HCT116 (cell line): ENCODE measurements at regions not wholly inside any gene's neighbourhood (a gene's known extent, or its start where the extent isn't known, plus 50 kb on each side); places are given as distances from the start of the nearest gene placed in this dataset.

ENCODE experiments used
- ATAC-seq: fragments of 200-7000 bp; cut with Tn5 transposase; 2 replicates; pipeline ENCODE4 v1.9.1; 2020; ENCODE audit warnings: mild to moderate bottlenecking, moderate library complexity
- BruUV-seq: library from RNA; stranded (reverse); fragments of 400-500 nt; replicated peaks from 2 replicates; lab custom pipeline; 2021; lab: Mats Ljungman, UMichigan
- CTCF ChIA-PET: fragments of 300-600 bp; sonication (Branson Sonifier 250); formaldehyde crosslinking; loops from one replicate; lab custom pipeline; 2021; ENCODE audit warnings: antibody characterized with exemption; lab: Charles Lee
- POLR2A ChIA-PET: fragments of 300-600, 350-600 bp; sonication (Branson Sonifier 250); formaldehyde crosslinking; loops from one replicate; lab custom pipeline; 2021; ENCODE audit warnings: antibody characterized with exemption; lab: Charles Lee
- RAD21 ChIA-PET, 2 experiments: fragments of 300-600 bp; sonication (Branson Sonifier 250); formaldehyde crosslinking; loops; one replicate each; lab custom pipeline; 2023; ENCODE audit warnings: low total read pairs in 2 of 2; ENCODE audit not compliant: uncharacterized antibody in 2 of 2, unreplicated experiment in 2 of 2, low non-redundant PET in 1 of 2; lab: Charles Lee
- DNase-seq: peaks from one replicate; pipeline ENCODE4 v3.0.0-alpha.2; 2010; ENCODE audit warnings: low read depth, low spot score
- H2AFZ ChIP-seq: fragments of 200-600 bp; shearing (Covaris generic), sonication (generic); 2 replicates; pipeline ENCODE4 v1.6.1; 2017; ENCODE audit warnings: low read depth, mixed run types, mixed read lengths, antibody characterized with exemption, low read length; ENCODE audit not compliant: poor library complexity, severe bottlenecking
- H3K27ac ChIP-seq: 2 replicates; pipeline ENCODE4 v1.5.1; 2012; ENCODE audit warnings: low read depth, low read length
- H3K27me3 ChIP-seq: fragments of 200-600 bp; sonication (generic); 2 replicates; pipeline ENCODE4 v1.6.1; 2016; ENCODE audit warnings: mixed run types, low read length, mixed read lengths; ENCODE audit not compliant: insufficient read depth
- H3K36me3 ChIP-seq, 2 experiments: fragments of 200-500 bp in 1 of 2; fragments of 200-600 bp in 1 of 2; sonication (Bioruptor generic) in 1 of 2; sonication (generic) in 1 of 2; 2 replicates each; pipeline versions ENCODE4 v1.5.1 to v1.6.1; 2014 to 2016; ENCODE audit warnings: low read length in 2 of 2, inconsistent platforms in 1 of 2, mixed read lengths in 1 of 2, mixed run types in 1 of 2; ENCODE audit not compliant: insufficient read depth in 2 of 2, control insufficient read depth in 1 of 2
- H3K4me1 ChIP-seq, 2 experiments: fragments of 200-600 bp in 1 of 2; sonication (generic) in 1 of 2; 2 replicates each; pipeline versions ENCODE4 v1.5.1 to v1.6.1; 2012 to 2017; ENCODE audit warnings: low read length in 2 of 2, inconsistent platforms in 1 of 2, mild to moderate bottlenecking in 1 of 2, mixed read lengths in 1 of 2, mixed run types in 1 of 2, moderate library complexity in 1 of 2; ENCODE audit not compliant: insufficient read depth in 2 of 2, control insufficient read depth in 1 of 2
- H3K4me2 ChIP-seq: fragments of 200-600 bp; sonication (generic); 2 replicates; pipeline ENCODE4 v1.6.1; 2017; ENCODE audit warnings: mixed run types, low read length, mixed read lengths
- H3K4me3 ChIP-seq, 2 experiments: fragments of 200-600 bp in 1 of 2; sonication (generic) in 1 of 2; replicated peaks in 1 of 2; 2 replicates each; pipeline ENCODE4 v1.5.1; 2011 to 2016; ENCODE audit warnings: low read length in 2 of 2, control low read depth in 1 of 2, low read depth in 1 of 2, mild to moderate bottlenecking in 1 of 2, mixed read lengths in 1 of 2, mixed run types in 1 of 2
- H3K79me2 ChIP-seq: fragments of 200-600 bp; sonication (generic); 2 replicates; pipeline ENCODE4 v1.6.1; 2017; ENCODE audit warnings: mild to moderate bottlenecking, mixed run types, low read length, moderate library complexity, mixed read lengths; ENCODE audit not compliant: insufficient read depth
- H3K9ac ChIP-seq: fragments of 200-600 bp; sonication (generic); 2 replicates; pipeline ENCODE4 v1.6.1; 2016; ENCODE audit warnings: low read length, mixed read lengths
- H3K9me2 ChIP-seq: fragments of 200-600 bp; sonication (generic), shearing (Covaris generic); 2 replicates; pipeline ENCODE4 v1.6.1; 2017; ENCODE audit warnings: mixed run types, mild to moderate bottlenecking, moderate library complexity; ENCODE audit not compliant: insufficient read depth
- H3K9me3 ChIP-seq, 2 experiments: fragments of 200-500 bp in 1 of 2; fragments of 200-600 bp in 1 of 2; sonication (Bioruptor generic) in 1 of 2; sonication (generic) in 1 of 2; 2 replicates each; pipeline ENCODE4 v1.6.1; 2014 to 2017; ENCODE audit warnings: low read length in 2 of 2, mixed read lengths in 2 of 2, inconsistent platforms in 1 of 2, low read depth in 1 of 2, mild to moderate bottlenecking in 1 of 2, mixed run types in 1 of 2, moderate library complexity in 1 of 2; ENCODE audit not compliant: control insufficient read depth in 1 of 2, insufficient read depth in 1 of 2
- H4K20me1 ChIP-seq: fragments of 200-600 bp; sonication (generic), shearing (Covaris generic); 2 replicates; pipeline ENCODE4 v1.6.1; 2017; ENCODE audit warnings: mixed run types, mild to moderate bottlenecking, moderate library complexity; ENCODE audit not compliant: insufficient read depth
- ATF3 ChIP-seq: IDR thresholded peaks from 2 replicates; pipeline ENCODE4 v1.6.1; 2012
- CBX3 ChIP-seq: IDR thresholded peaks from 2 replicates; pipeline ENCODE4 v1.6.1; 2012; ENCODE audit warnings: low read depth
- EGR1 ChIP-seq: IDR thresholded peaks from 2 replicates; pipeline ENCODE4 v1.6.1; 2012; ENCODE audit warnings: low read depth
- ELF1 ChIP-seq: IDR thresholded peaks from 2 replicates; pipeline ENCODE4 v1.6.1; 2012; ENCODE audit warnings: low read depth, borderline replicate concordance
- EZH2phosphoT487 ChIP-seq: fragments of 200-600 bp; IDR thresholded peaks from 2 replicates; pipeline ENCODE4 v1.6.1; 2018; ENCODE audit warnings: antibody characterized with exemption, borderline replicate concordance
- JUND ChIP-seq: IDR thresholded peaks from 2 replicates; pipeline ENCODE4 v1.6.1; 2012
- POLR2AphosphoS5 ChIP-seq: IDR thresholded peaks from 2 replicates; pipeline ENCODE4 v1.6.1; 2011; ENCODE audit warnings: mild to moderate bottlenecking, low read depth, low read length, moderate library complexity
- SIN3A ChIP-seq: IDR thresholded peaks from 2 replicates; pipeline ENCODE4 v1.6.1; 2012; ENCODE audit warnings: low read depth
- SP1 ChIP-seq: IDR thresholded peaks from 2 replicates; pipeline ENCODE4 v1.6.1; 2012; ENCODE audit warnings: low read depth
- SRF ChIP-seq: IDR thresholded peaks from 2 replicates; pipeline ENCODE4 v1.6.1; 2012; ENCODE audit warnings: low read depth
- TCF7L2 ChIP-seq: IDR thresholded peaks from 2 replicates; pipeline ENCODE4 v1.7.0; 2011; ENCODE audit warnings: borderline replicate concordance, inconsistent platforms; ENCODE audit not compliant: insufficient read depth, insufficient read length; ENCODE audit errors: extremely low read depth
- YY1 ChIP-seq: IDR thresholded peaks from 2 replicates; pipeline ENCODE4 v1.6.1; 2011; ENCODE audit warnings: low read length, low read depth, moderate library complexity, mild to moderate bottlenecking; ENCODE audit not compliant: insufficient replicate concordance; ENCODE audit errors: extremely low read depth
- ZBTB33 ChIP-seq: IDR thresholded peaks from 2 replicates; pipeline ENCODE4 v1.6.1; 2011; ENCODE audit warnings: mild to moderate bottlenecking, low read length, moderate library complexity; ENCODE audit not compliant: insufficient replicate concordance; ENCODE audit errors: extremely low read depth
- intact Hi-C: fragments of 100-400 bp; cut with micrococcal nuclease; formaldehyde crosslinking; loops from 2 replicates; pipeline ENCODE4 v1.10.0; 2022

- H3K9ac ChIP-seq: no peak overlapping the region
- ATAC-seq (no peak), DNase-seq (no peak)
- intact Hi-C loops: no loop called here
- H3K4me2 ChIP-seq: no peak overlapping the region
- ChIA-PET CTCF (no interaction called here), RAD21 (no interaction called here), POLR2A (no interaction called here)
- H3K4me1 ChIP-seq: no peaks in the 10 kb centered on the region
- no peak overlapping the region for H2AFZ ChIP-seq
- H3K4me3 ChIP-seq: no peak overlapping the region
- no peaks in the 10 kb centered on the region for H3K79me2 ChIP-seq
- H3K9me2 ChIP-seq: no peaks in the 10 kb centered on the region
- no peaks in the 10 kb centered on the region for H3K36me3 ChIP-seq
- H3K9me3 ChIP-seq: no peaks in the 10 kb centered on the region
- no peaks in the 10 kb centered on the region for H3K27me3 ChIP-seq
- no TSS peak for BruUV-seq
- TF ChIP-seq SRF (no peak), ZBTB33 (no peak), EZH2phosphoT487 (no peak), ATF3 (no peak), TCF7L2 (no peak), ELF1 (no peak), CBX3 (no peak), POLR2AphosphoS5 (no peak), SIN3A (no peak), YY1 (no peak), JUND (no peak), EGR1 (no peak), SP1 (no peak)
- H4K20me1 ChIP-seq: no peaks in the 10 kb centered on the region
- H3K27ac ChIP-seq: no peak overlapping the region
These were observed 1021.9 kb downstream of the NLGN4Y start for GRCh38 chrY:15546177-15546754.
